ENCODE measurements at regions not wholly inside any gene's neighbourhood (a gene's known extent, or its start where the extent isn't known, plus 50 kb on each side); places are given as distances from the start of the nearest gene placed in this dataset.

- TF ChIP-seq EP300 (IDR thresholded peaks at IDR 0.05), result no peak
- no peak for TF ChIP-seq POLR2A (IDR thresholded peaks at IDR 0.05)
Measured at GRCh38 chr6:156634951-156635371, 142.2 kb upstream of the ARID1B start.

Data from upper lobe of left lung (tissue), 4 donors.